GM23248 (cell line): ENCODE measurements at regions not wholly inside any gene's neighbourhood (a gene's known extent, or its start where the extent isn't known, plus 50 kb on each side); places are given as distances from the start of the nearest gene placed in this dataset.

Experiments used
- DNase-seq: peaks from one replicate; pipeline ENCODE4 v3.0.0-alpha.2; 2015
- H2AFZ ChIP-seq: fragments of 200-600 bp; sonication (generic); 2 replicates; pipeline ENCODE4 v1.6.1; 2016; ENCODE audit warnings: antibody characterized with exemption
- H3F3A ChIP-seq: fragments of 200-600 bp; sonication (generic); 2 replicates; pipeline ENCODE4 v1.6.1; 2016; ENCODE audit warnings: mild to moderate bottlenecking, antibody characterized with exemption, mixed run types; ENCODE audit not compliant: insufficient read depth
- H3K27ac ChIP-seq: fragments of 200-600 bp; sonication (generic); 2 replicates; pipeline ENCODE4 v1.5.1; 2016; ENCODE audit warnings: mild to moderate bottlenecking
- H3K27me3 ChIP-seq: fragments of 200-600 bp; sonication (generic); replicated peaks from 2 replicates; pipeline ENCODE4 v1.6.1; 2016; ENCODE audit warnings: mild to moderate bottlenecking; ENCODE audit not compliant: insufficient read depth
- H3K36me3 ChIP-seq: fragments of 200-600 bp; sonication (generic); 2 replicates; pipeline ENCODE4 v1.6.1; 2016; ENCODE audit warnings: low read depth, mild to moderate bottlenecking
- H3K4me1 ChIP-seq: fragments of 200-600 bp; sonication (generic); 2 replicates; pipeline ENCODE4 v1.6.1; 2016; ENCODE audit warnings: mild to moderate bottlenecking; ENCODE audit not compliant: insufficient read depth
- H3K4me2 ChIP-seq: fragments of 200-600 bp; sonication (generic); one replicate; pipeline ENCODE4 v1.6.1; 2016; ENCODE audit warnings: mild to moderate bottlenecking; ENCODE audit not compliant: unreplicated experiment
- H3K4me3 ChIP-seq: fragments of 200-600 bp; sonication (generic); 2 replicates; pipeline ENCODE4 v1.5.1; 2016; ENCODE audit warnings: mild to moderate bottlenecking
- H3K79me2 ChIP-seq: fragments of 200-600 bp; sonication (generic); 2 replicates; pipeline ENCODE4 v1.6.1; 2016; ENCODE audit warnings: mild to moderate bottlenecking; ENCODE audit not compliant: insufficient read depth
- H3K9ac ChIP-seq: fragments of 200-600 bp; sonication (generic); 2 replicates; pipeline ENCODE4 v1.6.1; 2016; ENCODE audit warnings: mild to moderate bottlenecking
- H3K9me2 ChIP-seq: fragments of 200-600 bp; sonication (generic); 2 replicates; pipeline ENCODE4 v1.6.1; 2016; ENCODE audit warnings: mixed run types, mild to moderate bottlenecking, moderate library complexity; ENCODE audit not compliant: insufficient read depth
- H3K9me3 ChIP-seq: fragments of 200-600 bp; sonication (generic); one replicate; pipeline ENCODE4 v1.6.1; 2017; ENCODE audit warnings: low read depth
- H4K20me1 ChIP-seq: fragments of 200-600 bp; sonication (generic); 2 replicates; pipeline ENCODE4 v1.6.0; 2016; ENCODE audit not compliant: insufficient read depth
- EZH2 ChIP-seq: fragments of 200-600 bp; sonication (generic); IDR thresholded peaks from 2 replicates; pipeline ENCODE4 v1.6.1; 2018; ENCODE audit warnings: antibody characterized with exemption, mild to moderate bottlenecking; ENCODE audit not compliant: insufficient read depth, poor library complexity, severe bottlenecking
- EZH2phosphoT487 ChIP-seq: fragments of 200-600 bp; sonication (generic); IDR thresholded peaks from 2 replicates; pipeline ENCODE4 v1.6.1; 2018; ENCODE audit warnings: antibody characterized with exemption, moderate library complexity, mild to moderate bottlenecking, low read depth; ENCODE audit not compliant: insufficient read depth
- WGBS, 2 experiments: methylation state at CpG; one replicate each; pipeline ENCODE4 v1.1.6; 2015 to 2017; ENCODE audit warnings: low lambda C conversion rate in 2 of 2, low coverage in 1 of 2; ENCODE audit errors: missing lambda C conversion rate in 2 of 2; 5-methylcytosine and 5-hydroxymethylcytosine counted together
- in situ Hi-C: fragments of 300-500 bp; cut with MboI; formaldehyde crosslinking; loops from 2 replicates; pipeline ENCODE4 v1.15.0; 2020

- H2AFZ ChIP-seq = no peak overlapping the region
- no peaks in the 10 kb centered on the region for H3K79me2 ChIP-seq
- H3K27me3 ChIP-seq = no peaks in the 10 kb centered on the region; the same call in none of the 2 replicates
- no peaks in the 10 kb centered on the region for H3K36me3 ChIP-seq
- H3F3A ChIP-seq = no peaks in the 10 kb centered on the region
- H3K9me2 ChIP-seq = no peaks in the 10 kb centered on the region
- H3K27ac ChIP-seq = no peak overlapping the region
- H3K9me3 ChIP-seq = no peaks in the 10 kb centered on the region
- WGBS, 2 experiments = 53 to 66% methylated on average over 12 to 23 of the region's 23 CpGs
- in situ Hi-C loops = no loop called here
- no peaks in the 10 kb centered on the region for H3K4me1 ChIP-seq
- TF ChIP-seq EZH2 (no peak), EZH2phosphoT487 (no peak)
- H3K4me3 ChIP-seq = no peak overlapping the region
- no peak for DNase-seq
- H3K4me2 ChIP-seq = no peak overlapping the region
- H4K20me1 ChIP-seq = no peaks in the 10 kb centered on the region
- H3K9ac ChIP-seq = no peak overlapping the region
Measured at GRCh38 chr15:77695961-77696582, 63.4 kb upstream of the LINGO1 start.

- H3K27ac ChIP-seq = no peak overlapping the region
- no peak overlapping the region for H2AFZ ChIP-seq
- no peaks in the 10 kb centered on the region for H3F3A ChIP-seq
- no peaks in the 10 kb centered on the region for H3K79me2 ChIP-seq
- H3K4me2 ChIP-seq = no peak overlapping the region
- WGBS, 2 experiments = 42 to 50% methylated on average over 6 of the region's 6 CpGs
- no peaks in the 10 kb centered on the region for H3K9me3 ChIP-seq
- no peaks in the 10 kb centered on the region for H3K4me1 ChIP-seq
- in situ Hi-C loops = no loop called here
- no peaks in the 10 kb centered on the region for H3K9me2 ChIP-seq
- DNase-seq = no peak
- no peaks in the 10 kb centered on the region for H3K36me3 ChIP-seq
- no peak for TF ChIP-seq EZH2
- TF ChIP-seq EZH2phosphoT487 = no peak
- H3K4me3 ChIP-seq = no peak overlapping the region
- H3K27me3 ChIP-seq = peaks cover under 1% of the 10 kb centered on the region
- no peaks in the 10 kb centered on the region for H4K20me1 ChIP-seq
- no peak overlapping the region for H3K9ac ChIP-seq
Measured at GRCh38 chr15:77695548-77695947, 62.8 kb upstream of the LINGO1 start.

GRCh38 chr15:77693576-77693975, 60.9 kb upstream of the LINGO1 start:
- DNase-seq = no peak
- Histone ChIP-seq H2AFZ (no peak overlapping the region), H3K9me3 (no peaks in the 10 kb centered on the region), H3K4me2 (no peak overlapping the region), H3K36me3 (no peaks in the 10 kb centered on the region), H3K9ac (no peak overlapping the region), H3K79me2 (no peaks in the 10 kb centered on the region), H4K20me1 (no peaks in the 10 kb centered on the region), H3K27ac (no peak overlapping the region), H3K27me3 (peaks cover 11% of the 10 kb centered on the region), H3K9me2 (no peaks in the 10 kb centered on the region), H3F3A (no peaks in the 10 kb centered on the region), H3K4me3 (no peak overlapping the region), H3K4me1 (no peaks in the 10 kb centered on the region)
- 25 to 30% methylated on average over 5 of the region's 5 CpGs for WGBS, 2 experiments
- in situ Hi-C loops = no loop called here
- TF ChIP-seq EZH2phosphoT487 (no peak), EZH2 (no peak)

- H2AFZ ChIP-seq = no peak overlapping the region
- DNase-seq = no peak
Measured at GRCh38 chr15:77692614-77693013, 59.9 kb upstream of the LINGO1 start.

GRCh38 chr15:77691607-77692006, 58.9 kb upstream of the LINGO1 start:
- no peaks in the 10 kb centered on the region for H3K9me3 ChIP-seq
- H3K4me2 ChIP-seq = no peak overlapping the region
- no peaks in the 10 kb centered on the region for H3F3A ChIP-seq
- H3K27ac ChIP-seq = no peak overlapping the region
- in situ Hi-C loops = no loop called here
- no peak for DNase-seq
- no peak overlapping the region for H3K4me3 ChIP-seq
- WGBS, 2 experiments = 52 to 53% methylated on average over 14 of the region's 14 CpGs
- TF ChIP-seq EZH2 = no peak
- no peak for TF ChIP-seq EZH2phosphoT487
- H3K36me3 ChIP-seq = no peaks in the 10 kb centered on the region
- no peaks in the 10 kb centered on the region for H3K4me1 ChIP-seq
- H4K20me1 ChIP-seq = no peaks in the 10 kb centered on the region
- H2AFZ ChIP-seq = no peak overlapping the region
- no peaks in the 10 kb centered on the region for H3K79me2 ChIP-seq
- peaks cover 17% of the 10 kb centered on the region; the same call in 1 of the 2 replicates for H3K27me3 ChIP-seq
- no peaks in the 10 kb centered on the region for H3K9me2 ChIP-seq
- H3K9ac ChIP-seq = no peak overlapping the region

More at GRCh38 chr15:77692614-77693013, 59.9 kb upstream of the LINGO1 start:
- Histone ChIP-seq H3K4me2 (no peak overlapping the region), H3K27ac (no peak overlapping the region), H3F3A (no peaks in the 10 kb centered on the region), H3K4me1 (no peaks in the 10 kb centered on the region), H3K9me2 (no peaks in the 10 kb centered on the region), H3K27me3 (peaks cover 14% of the 10 kb centered on the region), H4K20me1 (no peaks in the 10 kb centered on the region), H3K79me2 (no peaks in the 10 kb centered on the region), H3K9me3 (no peaks in the 10 kb centered on the region), H3K36me3 (no peaks in the 10 kb centered on the region), H3K4me3 (no peak overlapping the region), H3K9ac (no peak overlapping the region)
- WGBS, 2 experiments = 34 to 52% methylated on average over 11 of the region's 11 CpGs
- no peak for TF ChIP-seq EZH2phosphoT487
- TF ChIP-seq EZH2 = no peak
- in situ Hi-C loops = no loop called here
